K562 (cell line): ENCODE measurements at regions not wholly inside any gene's neighbourhood (a gene's known extent, or its start where the extent isn't known, plus 50 kb on each side); places are given as distances from the start of the nearest gene placed in this dataset.

Experiments
- BCL6 ChIP-seq: fragments of 250-450 bp; sonication (Bioruptor Pico); IDR thresholded peaks from 2 replicates; pipeline ENCODE4 v1.4.0; 2020
- DIDO1 ChIP-seq: fragments of 450-650 bp; IDR thresholded peaks from 2 replicates; pipeline ENCODE4 v1.6.1; 2016; ENCODE audit warnings: low read depth, missing biosample characterization, missing genetic modification characterization
- GTF2A2 ChIP-seq: IDR thresholded peaks from 2 replicates; pipeline ENCODE4 v1.6.1; 2016; ENCODE audit warnings: mild to moderate bottlenecking, missing genetic modification characterization, missing compliant biosample characterization
- HNRNPH1 ChIP-seq: fragments of 200-400 bp; formaldehyde crosslinking; optimal IDR thresholded peaks from 2 replicates; pipeline ENCODE3; 2017; ENCODE audit warnings: low read depth, mild to moderate bottlenecking, low read length, moderate library complexity
- ILK ChIP-seq: fragments of 450-650 bp; IDR thresholded peaks from 2 replicates; pipeline ENCODE4 v1.6.1; 2016; ENCODE audit warnings: missing genetic modification characterization, low read depth, mild to moderate bottlenecking, missing compliant biosample characterization, moderate library complexity, borderline replicate concordance
- JUNB ChIP-seq: fragments of 450-650 bp; formaldehyde crosslinking; conservative IDR thresholded peaks from 2 replicates; pipeline ENCODE4 v1.4.0; 2020; ENCODE audit warnings: mild to moderate bottlenecking
- KLF1 ChIP-seq: fragments of 450-650 bp; IDR thresholded peaks from 2 replicates; pipeline ENCODE4 v1.6.1; 2016; ENCODE audit warnings: missing genetic modification characterization, missing compliant biosample characterization
- PRDM10 ChIP-seq: fragments of 450-650 bp; IDR thresholded peaks from 2 replicates; pipeline ENCODE4 v1.6.1; 2018; ENCODE audit not compliant: partially characterized antibody
- PRPF4 ChIP-seq: fragments of 200-400 bp; formaldehyde crosslinking; IDR thresholded peaks from one replicate; pipeline ENCODE4 v1.6.1; 2017; ENCODE audit warnings: low read length, low read depth, mild to moderate bottlenecking; ENCODE audit not compliant: insufficient read depth, poor library complexity, severe bottlenecking
- PTTG1 ChIP-seq: fragments of 450-650 bp; IDR thresholded peaks from 2 replicates; pipeline ENCODE4 v1.6.1; 2016; ENCODE audit warnings: low read depth, mild to moderate bottlenecking, missing genetic modification characterization, missing compliant biosample characterization
- SLC30A9 ChIP-seq: fragments of 250-450 bp; sonication (Bioruptor Pico); IDR thresholded peaks from 2 replicates; pipeline ENCODE4 v1.8.0; 2022; ENCODE audit warnings: mild to moderate bottlenecking, moderate library complexity
- SMAD1 ChIP-seq: fragments of 150-350 bp; IDR thresholded peaks from 2 replicates; pipeline ENCODE4 v1.6.1; 2014; ENCODE audit warnings: low read length, low read depth; ENCODE audit not compliant: partially characterized antibody
- ZBTB2 ChIP-seq: fragments of 450-650 bp; IDR thresholded peaks from 2 replicates; pipeline ENCODE4 v1.6.1; 2016; ENCODE audit warnings: antibody characterized with exemption
- ZNF184 ChIP-seq: sonication (generic); formaldehyde crosslinking; IDR thresholded peaks from 2 replicates; pipeline ENCODE4 v1.5.0; 2020; ENCODE audit warnings: missing genetic modification reagents
- ZNF318 ChIP-seq, 2 experiments: fragments of 450-650 bp; IDR thresholded peaks; 2 replicates each; pipeline ENCODE4 v1.6.1; 2016; ENCODE audit warnings: mild to moderate bottlenecking in 2 of 2, borderline replicate concordance in 1 of 2, low read depth in 1 of 2, moderate library complexity in 1 of 2
- ZNF717 ChIP-seq: fragments of 250-450 bp; sonication (Bioruptor Pico); IDR thresholded peaks from 2 replicates; pipeline ENCODE4 v1.5.0; 2021

GRCh38 chr18:1438458-1438910 lies 533.8 kb downstream of the ADCYAP1 start (continued):
- TF ChIP-seq ZNF318 (IDR thresholded peaks at IDR 0.05; ENCODE audit: borderline replicate concordance in 1 of 2, low read depth in 1 of 2) (no peak), BCL6 (CRISPR knock-in tag) (no peak), KLF1 (tag) (no peak), ZBTB2 (no peak), HNRNPH1 (no peak), PTTG1 (tag) (no peak), ZNF717 (CRISPR knock-in tag) (no peak), ZNF184 (no peak), PRDM10 (no peak), GTF2A2 (tag) (no peak), JUNB (CRISPR knock-in tag) (0 out of 2 replicates have a peak, but pooled peaks have one; percentile 48), SMAD1 (no peak), ILK (no peak), DIDO1 (tag) (no peak), PRPF4 (no peak), SLC30A9 (no peak)
